H9 (cell line): ENCODE measurements at regions not wholly inside any gene's neighbourhood (a gene's known extent, or its start where the extent isn't known, plus 50 kb on each side); places are given as distances from the start of the nearest gene placed in this dataset.

ENCODE experiments used
- DNase-seq: peaks from one replicate; pipeline ENCODE4 v3.0.0-alpha.2; 2017
- H2AFZ ChIP-seq: one replicate; pipeline ENCODE4 v1.6.1; 2013; ENCODE audit warnings: mild to moderate bottlenecking, low read length, control low read depth, moderate library complexity
- H2AK5ac ChIP-seq: 2 replicates; pipeline ENCODE4 v1.6.1; 2013; ENCODE audit warnings: low read length, control low read depth, mixed read lengths; ENCODE audit not compliant: insufficient read length
- H2BK120ac ChIP-seq: one replicate; pipeline ENCODE4 v1.6.1; 2013; ENCODE audit warnings: low read depth, mild to moderate bottlenecking, low read length, control low read depth, inconsistent platforms; ENCODE audit not compliant: poor library complexity, severe bottlenecking
- H2BK12ac ChIP-seq: 2 replicates; pipeline ENCODE4 v1.6.1; 2013; ENCODE audit warnings: low read length, control low read depth, mixed read lengths, low read depth; ENCODE audit not compliant: insufficient read length
- H2BK15ac ChIP-seq: 2 replicates; pipeline ENCODE4 v1.6.1; 2013; ENCODE audit warnings: low read depth, low read length, control low read depth
- H2BK20ac ChIP-seq: one replicate; pipeline ENCODE4 v1.6.1; 2013; ENCODE audit warnings: low read depth, mild to moderate bottlenecking, low read length, control low read depth, inconsistent platforms; ENCODE audit not compliant: poor library complexity, severe bottlenecking
- H2BK5ac ChIP-seq: 2 replicates; pipeline ENCODE4 v1.6.1; 2013; ENCODE audit warnings: low read length, control low read depth, mixed read lengths; ENCODE audit not compliant: insufficient read length
- H3K14ac ChIP-seq: 2 replicates; pipeline ENCODE4 v1.6.1; 2013; ENCODE audit warnings: low read length, control low read depth; ENCODE audit not compliant: insufficient read depth
- H3K18ac ChIP-seq: 2 replicates; pipeline ENCODE4 v1.6.1; 2013; ENCODE audit warnings: low read depth, mild to moderate bottlenecking, mixed read lengths, low read length, control low read depth; ENCODE audit not compliant: insufficient read length
- H3K23ac ChIP-seq: 2 replicates; pipeline ENCODE4 v1.6.1; 2013; ENCODE audit warnings: low read length, control low read depth, mixed read lengths, low read depth; ENCODE audit not compliant: insufficient read length
- H3K23me2 ChIP-seq: 2 replicates; pipeline ENCODE4 v1.6.1; 2013; ENCODE audit warnings: low read depth, mild to moderate bottlenecking, mixed read lengths, low read length, control low read depth; ENCODE audit not compliant: insufficient read length, poor library complexity, severe bottlenecking
- H3K27ac ChIP-seq: 2 replicates; pipeline ENCODE4 v1.5.1; 2013; ENCODE audit warnings: low read length, control low read depth, mixed read lengths, low read depth; ENCODE audit not compliant: insufficient read length
- H3K27me3 ChIP-seq: 2 replicates; pipeline ENCODE4 v1.6.1; 2013; ENCODE audit warnings: low read length, control low read depth, inconsistent platforms; ENCODE audit not compliant: insufficient read depth
- H3K4ac ChIP-seq: 2 replicates; pipeline ENCODE4 v1.6.1; 2013; ENCODE audit warnings: low read depth, mild to moderate bottlenecking, control low read depth, inconsistent platforms, low read length, moderate library complexity
- H3K4me1 ChIP-seq: 2 replicates; pipeline ENCODE4 v1.6.1; 2013; ENCODE audit warnings: low read length, control low read depth, inconsistent platforms; ENCODE audit not compliant: insufficient read depth
- H3K4me2 ChIP-seq: 2 replicates; pipeline ENCODE4 v1.6.1; 2013; ENCODE audit warnings: low read length, control low read depth, mixed read lengths; ENCODE audit not compliant: insufficient read length, insufficient read depth
- H3K56ac ChIP-seq: 2 replicates; pipeline ENCODE4 v1.6.1; 2013; ENCODE audit warnings: low read depth, mild to moderate bottlenecking, mixed read lengths, low read length, control low read depth; ENCODE audit not compliant: insufficient read length
- H3K79me1 ChIP-seq: 2 replicates; pipeline ENCODE4 v1.6.1; 2013; ENCODE audit warnings: low read depth, mild to moderate bottlenecking, moderate library complexity, low read length, control low read depth, inconsistent platforms; ENCODE audit not compliant: insufficient read depth, poor library complexity, severe bottlenecking
- H3K79me2 ChIP-seq: 2 replicates; pipeline ENCODE4 v1.6.1; 2013; ENCODE audit warnings: low read length, control low read depth, inconsistent platforms; ENCODE audit not compliant: insufficient read depth
- H3K9ac ChIP-seq: 2 replicates; pipeline ENCODE4 v1.6.1; 2013; ENCODE audit warnings: low read length, control low read depth, mixed read lengths; ENCODE audit not compliant: insufficient read length; ENCODE audit errors: extremely low read depth
- H3K9me3 ChIP-seq: one replicate; pipeline ENCODE4 v1.6.1; 2013; ENCODE audit warnings: low read depth, low read length, inconsistent platforms; ENCODE audit not compliant: control insufficient read depth
- H3T11ph ChIP-seq: one replicate; pipeline ENCODE4 v1.6.1; 2013; ENCODE audit warnings: mild to moderate bottlenecking, low read length, control low read depth, inconsistent platforms
- H4K20me1 ChIP-seq: one replicate; pipeline ENCODE4 v1.6.1; 2013; ENCODE audit not compliant: control insufficient read depth, insufficient read length, insufficient read depth
- H4K5ac ChIP-seq: 2 replicates; pipeline ENCODE4 v1.6.1; 2013; ENCODE audit warnings: low read depth, mild to moderate bottlenecking, mixed read lengths, low read length, control low read depth; ENCODE audit not compliant: insufficient read length
- H4K8ac ChIP-seq: replicated peaks from 2 replicates; pipeline ENCODE4 v1.6.1; 2013; ENCODE audit warnings: low read length, control low read depth, mixed read lengths, low read depth; ENCODE audit not compliant: insufficient read length
- H4K91ac ChIP-seq: 2 replicates; pipeline ENCODE4 v1.6.1; 2013; ENCODE audit warnings: low read depth, mild to moderate bottlenecking, moderate library complexity, mixed read lengths, low read length, control low read depth; ENCODE audit not compliant: insufficient read length
- H3K27ac Mint-ChIP-seq, 3 experiments: 2 replicates in 2 of 3; 3 replicates in 1 of 3; pipeline ENCODE4 v1.8.0; 2020 to 2021; ENCODE audit warnings: mixed read lengths in 3 of 3, mild to moderate bottlenecking in 1 of 3, moderate library complexity in 1 of 3
- H3K27me3 Mint-ChIP-seq: 2 replicates; pipeline ENCODE4 v1.8.0; 2021; ENCODE audit warnings: low read depth, mild to moderate bottlenecking, moderate library complexity, mixed read lengths
- H3K36me3 Mint-ChIP-seq, 3 experiments: 2 replicates in 2 of 3; 3 replicates in 1 of 3; pipeline ENCODE4 v1.8.0; 2020 to 2021; ENCODE audit warnings: low read depth in 3 of 3, mixed read lengths in 3 of 3; ENCODE audit not compliant: insufficient read depth in 1 of 3
- H3K4me1 Mint-ChIP-seq, 2 experiments: 2 replicates each; pipeline ENCODE4 v1.8.0; 2020; ENCODE audit warnings: mixed read lengths in 2 of 2
- H3K4me3 Mint-ChIP-seq, 2 experiments: 2 replicates in 1 of 2; 3 replicates in 1 of 2; pipeline ENCODE4 v1.8.0; 2020 to 2021; ENCODE audit warnings: mild to moderate bottlenecking in 2 of 2, mixed read lengths in 2 of 2, moderate library complexity in 1 of 2
- H3K9me3 Mint-ChIP-seq, 2 experiments: 2 replicates in 1 of 2; 3 replicates in 1 of 2; pipeline ENCODE4 v1.8.0; 2020; ENCODE audit warnings: mild to moderate bottlenecking in 2 of 2, mixed read lengths in 2 of 2, moderate library complexity in 1 of 2
- TF ChIP-seq, protein P1 (sequence below): fragments of 200-600 bp; sonication (generic); conservative IDR thresholded peaks from 3 replicates; pipeline ENCODE4 v1.8.0; 2021; ENCODE audit warnings: antibody characterized with exemption, mild to moderate bottlenecking

DNA sequence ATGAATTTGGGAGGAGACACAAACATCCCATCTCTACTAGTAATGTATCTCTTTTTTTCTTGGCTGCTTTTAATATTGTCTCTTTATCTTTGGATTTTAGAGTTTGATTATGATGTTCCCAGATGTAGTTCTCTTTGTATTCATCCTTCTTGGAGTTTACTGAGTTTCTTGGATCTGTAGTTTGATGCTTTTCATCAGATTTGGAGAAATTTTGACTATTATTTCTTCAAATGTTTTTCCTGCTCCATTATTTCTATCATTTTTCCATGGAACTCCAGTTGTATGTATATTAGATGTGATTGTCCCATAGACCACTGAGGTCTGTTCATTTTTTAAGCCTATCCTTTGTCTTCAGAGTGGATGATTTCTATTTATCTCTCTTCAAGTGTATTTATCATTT, 90.7 kb upstream of the ARHGAP5 start:
- H3K4ac ChIP-seq: no peak overlapping the region
- no peak overlapping the region for H3K27ac Mint-ChIP-seq
- no peak overlapping the region for H2AFZ ChIP-seq
- no peaks in the 10 kb centered on the region for H3K79me1 ChIP-seq
- no peak overlapping the region for H2AK5ac ChIP-seq
- no peak overlapping the region for H3K4me3 Mint-ChIP-seq
- H3K27me3 ChIP-seq: no peaks in the 10 kb centered on the region
- no peak overlapping the region for H2BK120ac ChIP-seq
- no peak overlapping the region for H2BK20ac ChIP-seq
- H3K36me3 Mint-ChIP-seq: peaks cover 0 to 22% (median 16%) of the 10 kb centered on the region in 3 experiments; a peak in 4 of 7 replicates
- no peaks in the 10 kb centered on the region for H3K27me3 Mint-ChIP-seq
- DNase-seq: no peak
- no peak overlapping the region for H4K5ac ChIP-seq
- peaks cover 5 to 7% of the 10 kb centered on the region in 2 experiments; a peak in 3 of 4 replicates for H3K4me1 Mint-ChIP-seq
- no peaks in the 10 kb centered on the region; the same call in 1 of the 2 replicates for H3K79me2 ChIP-seq
- peaks cover 23 to 28% of the 10 kb centered on the region in 2 experiments for H3K9me3 Mint-ChIP-seq
- H3T11ph ChIP-seq: no peak overlapping the region
- H4K20me1 ChIP-seq: no peaks in the 10 kb centered on the region
- peaks cover under 1% of the 10 kb centered on the region; the same call in 1 of the 2 replicates for H3K4me1 ChIP-seq
- no peak overlapping the region for H2BK12ac ChIP-seq
- H3K14ac ChIP-seq: no peak overlapping the region
- no peak overlapping the region for H3K27ac ChIP-seq
- H3K23me2 ChIP-seq: no peaks in the 10 kb centered on the region
- TF ChIP-seq, protein P1, sequence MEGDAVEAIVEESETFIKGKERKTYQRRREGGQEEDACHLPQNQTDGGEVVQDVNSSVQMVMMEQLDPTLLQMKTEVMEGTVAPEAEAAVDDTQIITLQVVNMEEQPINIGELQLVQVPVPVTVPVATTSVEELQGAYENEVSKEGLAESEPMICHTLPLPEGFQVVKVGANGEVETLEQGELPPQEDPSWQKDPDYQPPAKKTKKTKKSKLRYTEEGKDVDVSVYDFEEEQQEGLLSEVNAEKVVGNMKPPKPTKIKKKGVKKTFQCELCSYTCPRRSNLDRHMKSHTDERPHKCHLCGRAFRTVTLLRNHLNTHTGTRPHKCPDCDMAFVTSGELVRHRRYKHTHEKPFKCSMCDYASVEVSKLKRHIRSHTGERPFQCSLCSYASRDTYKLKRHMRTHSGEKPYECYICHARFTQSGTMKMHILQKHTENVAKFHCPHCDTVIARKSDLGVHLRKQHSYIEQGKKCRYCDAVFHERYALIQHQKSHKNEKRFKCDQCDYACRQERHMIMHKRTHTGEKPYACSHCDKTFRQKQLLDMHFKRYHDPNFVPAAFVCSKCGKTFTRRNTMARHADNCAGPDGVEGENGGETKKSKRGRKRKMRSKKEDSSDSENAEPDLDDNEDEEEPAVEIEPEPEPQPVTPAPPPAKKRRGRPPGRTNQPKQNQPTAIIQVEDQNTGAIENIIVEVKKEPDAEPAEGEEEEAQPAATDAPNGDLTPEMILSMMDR: no peak
- no peak overlapping the region for H3K23ac ChIP-seq
- H3K9me3 ChIP-seq: no peaks in the 10 kb centered on the region
- no peak overlapping the region for H3K4me2 ChIP-seq
- no peak overlapping the region for H3K18ac ChIP-seq
- no peak overlapping the region for H3K9ac ChIP-seq
- H2BK5ac ChIP-seq: no peak overlapping the region
- no peak overlapping the region for H4K8ac ChIP-seq
- no peak overlapping the region for H4K91ac ChIP-seq
- no peak overlapping the region for H2BK15ac ChIP-seq
- no peak overlapping the region for H3K56ac ChIP-seq
